HG03139 (cell line): ENCODE measurements at regions not wholly inside any gene's neighbourhood (a gene's known extent, or its start where the extent isn't known, plus 50 kb on each side); places are given as distances from the start of the nearest gene placed in this dataset.

Experiments used
- ATAC-seq: cut with Tn5 transposase; IDR thresholded peaks from one replicate; pipeline ENCODE4 v1.9.1; 2021; ENCODE audit not compliant: unreplicated experiment

DNA sequence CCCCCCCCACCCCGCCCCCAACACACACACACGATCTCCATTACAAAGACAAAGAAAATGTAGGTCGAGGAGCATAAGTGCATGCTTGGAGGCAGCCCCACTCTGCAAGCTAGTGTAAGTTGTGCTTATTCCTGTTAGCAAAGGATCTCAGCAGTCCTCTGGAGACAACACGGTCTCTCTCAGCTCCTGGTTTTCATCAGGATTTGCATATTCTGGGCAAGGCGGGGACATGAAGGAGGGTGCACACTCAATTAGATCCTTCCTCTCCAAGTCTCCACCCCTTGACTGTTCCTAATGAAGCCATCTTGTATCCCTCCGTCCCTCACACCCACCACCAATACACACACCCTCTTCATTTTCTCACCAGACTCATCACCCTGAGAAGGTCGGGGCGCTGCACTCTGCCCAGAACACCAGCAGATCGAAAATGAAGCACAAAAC is 63.8 kb downstream of the MRPL46 start:
- no peak for ATAC-seq

DNA sequence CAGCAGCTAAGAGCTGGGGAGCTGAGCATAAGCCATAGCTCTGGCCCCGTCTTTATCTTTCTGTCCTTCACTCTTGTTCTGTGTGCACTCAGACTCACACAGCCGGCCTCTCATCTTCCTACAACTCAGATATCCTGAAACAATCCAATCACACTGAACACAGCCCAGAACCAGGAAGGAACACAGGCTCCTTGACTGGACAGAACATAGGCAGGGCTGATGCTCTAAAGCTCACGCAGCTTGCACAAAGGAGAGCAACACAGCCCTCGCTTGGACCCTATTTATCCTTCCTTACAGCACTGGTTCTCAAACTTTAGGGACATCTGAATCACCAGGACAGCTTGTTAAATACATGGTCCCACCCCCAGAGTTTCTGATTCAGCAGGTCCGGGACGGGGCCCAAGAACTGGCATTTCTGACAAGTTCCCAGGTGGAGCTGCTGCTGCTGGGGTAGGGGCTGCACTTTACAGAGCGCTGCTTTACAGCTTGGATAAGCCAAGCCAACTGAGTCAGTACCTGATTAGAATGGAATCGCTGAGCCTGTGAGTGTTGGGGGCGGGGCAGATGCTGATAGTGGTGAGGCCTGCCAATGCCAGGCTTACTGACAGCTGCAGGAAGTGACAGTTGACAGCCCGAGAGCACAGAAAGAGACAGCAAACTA is 65.1 kb downstream of the MRPL46 start:
- ATAC-seq, result no peak

GRCh38 chr15:88401251-88401995 is 65.8 kb downstream of the MRPL46 start:
- no peak for ATAC-seq

DNA sequence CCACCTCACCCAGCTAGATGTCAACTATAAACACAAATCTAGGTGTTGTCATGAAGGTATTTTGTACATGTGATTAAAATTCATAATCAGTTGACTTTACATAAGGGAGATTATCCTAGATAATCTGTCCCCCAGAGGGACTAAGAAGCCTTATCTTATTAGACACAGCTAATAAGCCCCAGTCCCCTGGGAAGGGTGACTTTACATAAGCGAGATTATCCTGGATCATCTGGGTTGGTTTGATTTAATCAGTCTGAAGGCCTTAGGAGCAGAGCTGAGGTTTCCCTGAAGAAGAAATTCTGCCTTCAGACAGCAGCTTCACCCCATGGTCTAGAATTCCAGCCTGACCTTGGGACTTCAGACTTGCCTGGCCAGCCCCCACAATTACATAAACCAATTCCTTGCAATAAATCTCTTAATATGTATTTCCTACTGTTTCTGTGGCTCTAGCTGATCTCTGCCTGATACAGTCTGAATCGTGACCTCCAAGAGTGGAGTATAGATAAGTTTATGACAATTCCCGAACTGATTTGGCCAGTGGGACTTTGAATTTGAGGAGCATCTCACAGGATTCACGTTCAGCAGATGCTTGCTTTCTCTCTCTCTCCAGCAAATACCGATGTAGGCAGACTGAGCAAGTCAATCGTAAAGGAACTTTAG is 66.5 kb downstream of the MRPL46 start:
- ATAC-seq, result no peak

- ATAC-seq, result no peak
These were observed 67.1 kb downstream of the MRPL46 start for GRCh38 chr15:88400084-88400483.

GRCh38 chr15:88399021-88399685 is 68.0 kb downstream of the MRPL46 start:
- ATAC-seq, result no peak

DNA sequence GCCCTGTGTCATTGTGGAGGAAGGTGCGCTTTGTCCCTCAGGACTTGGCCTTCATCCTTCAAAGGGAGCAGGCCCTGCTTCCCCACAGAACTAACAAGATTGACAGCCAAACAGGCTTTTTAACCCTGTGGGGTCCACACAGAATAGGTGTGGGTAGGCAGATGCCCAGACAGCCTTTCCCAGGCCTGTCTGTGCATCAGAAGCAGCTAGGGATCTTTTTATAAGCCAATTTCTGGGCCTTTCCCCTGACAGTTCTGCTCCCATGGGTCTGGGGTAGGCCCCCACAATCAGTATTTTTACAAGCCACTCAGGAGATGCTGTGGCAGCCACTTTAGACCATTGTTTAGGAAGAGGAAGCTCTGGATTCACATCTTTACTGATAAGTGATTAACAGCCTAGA is 69.2 kb downstream of the MRPL46 start:
- ATAC-seq, result no peak

GRCh38 chr15:88397506-88397905 is 69.7 kb downstream of the MRPL46 start:
- no peak for ATAC-seq

- ATAC-seq, result no peak
These were observed 71.1 kb downstream of the MRPL46 start for GRCh38 chr15:88395872-88396781.

DNA sequence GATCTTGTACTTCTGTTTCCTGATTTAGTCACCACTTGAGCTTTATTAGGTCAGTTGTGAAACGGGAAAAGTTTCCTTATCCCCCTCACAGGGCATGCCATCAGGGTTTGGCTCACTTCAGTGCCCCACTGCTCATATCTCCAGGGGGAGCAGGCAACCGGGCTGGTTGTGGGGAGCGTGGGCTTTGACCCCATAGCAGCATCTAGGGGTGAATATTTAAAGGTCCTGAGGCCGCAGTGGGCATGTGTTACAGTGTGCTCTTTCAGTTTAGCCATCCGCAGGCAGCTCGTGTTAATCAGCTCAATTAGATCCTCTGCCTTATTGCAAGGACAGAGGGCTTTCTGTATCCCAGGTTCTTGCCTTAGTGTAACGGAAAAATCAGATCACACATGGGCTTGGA is 71.9 kb downstream of the MRPL46 start:
- ATAC-seq, result no peak

- no peak for ATAC-seq
These were observed 72.5 kb downstream of the MRPL46 start for GRCh38 chr15:88394553-88395145.

- ATAC-seq, result no peak
These were observed 73.3 kb downstream of the MRPL46 start for GRCh38 chr15:88393719-88394519.

DNA sequence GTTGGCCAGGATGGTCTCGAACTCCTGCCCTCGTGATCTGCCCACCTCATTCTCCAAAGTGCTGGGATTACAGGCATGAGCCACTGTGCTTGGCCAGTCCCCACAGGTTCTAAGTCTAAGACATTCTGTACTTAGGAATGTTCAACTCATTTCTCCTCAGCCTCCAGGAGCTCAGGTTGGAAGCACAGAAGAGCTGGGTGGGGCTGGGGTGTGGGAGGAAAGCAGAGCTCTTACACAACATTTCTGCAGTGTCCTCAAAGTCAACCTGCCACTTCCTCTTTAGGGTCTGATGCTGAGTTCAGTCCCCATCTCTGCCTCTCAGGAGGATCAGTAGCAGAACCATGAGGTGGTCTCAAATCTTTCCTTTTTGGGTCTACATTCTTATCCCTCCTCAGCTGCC is 75.5 kb downstream of the MRPL46 start:
- ATAC-seq, result no peak

GRCh38 chr15:88391006-88391405 is 76.2 kb downstream of the MRPL46 start:
- ATAC-seq, result no peak

DNA sequence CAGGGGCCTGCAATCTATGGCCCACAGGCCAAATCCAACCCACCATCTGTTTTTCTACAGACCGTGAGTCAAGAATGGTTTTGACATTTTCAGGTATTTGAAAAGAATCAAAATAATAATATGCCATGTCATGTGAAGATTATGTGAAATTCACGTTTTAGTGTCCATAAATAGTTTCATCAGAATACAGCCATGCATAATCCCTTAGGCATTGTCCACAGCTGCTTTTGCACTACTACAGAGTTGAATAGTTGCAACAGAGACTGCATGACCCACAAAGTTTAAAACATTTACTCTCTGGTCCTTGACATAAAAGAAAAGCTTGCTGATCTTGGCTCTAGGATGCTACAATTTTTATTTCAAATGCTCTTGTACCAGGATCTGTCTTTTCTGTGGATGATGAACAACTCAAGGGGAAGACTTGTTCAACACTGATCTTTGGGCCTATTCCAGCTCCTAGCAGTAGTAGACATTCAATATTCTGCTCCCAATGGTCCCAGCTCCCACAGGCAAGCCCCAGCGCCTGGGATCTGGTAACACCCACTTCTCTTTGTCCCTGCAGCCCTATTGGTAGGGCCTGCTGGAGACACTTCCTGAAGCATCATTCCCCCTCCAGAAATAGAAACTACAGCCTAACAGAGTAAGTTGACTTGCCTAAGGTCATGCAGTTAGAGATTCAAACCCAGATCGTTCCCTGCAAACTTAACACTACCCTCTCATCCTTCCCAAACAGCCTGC is 76.9 kb downstream of the MRPL46 start:
- ATAC-seq, result no peak

GRCh38 chr15:88389120-88389519 is 78.1 kb downstream of the MRPL46 start:
- no peak for ATAC-seq

- ATAC-seq, result no peak
These were observed 78.5 kb downstream of the MRPL46 start for GRCh38 chr15:88388686-88389085.

DNA sequence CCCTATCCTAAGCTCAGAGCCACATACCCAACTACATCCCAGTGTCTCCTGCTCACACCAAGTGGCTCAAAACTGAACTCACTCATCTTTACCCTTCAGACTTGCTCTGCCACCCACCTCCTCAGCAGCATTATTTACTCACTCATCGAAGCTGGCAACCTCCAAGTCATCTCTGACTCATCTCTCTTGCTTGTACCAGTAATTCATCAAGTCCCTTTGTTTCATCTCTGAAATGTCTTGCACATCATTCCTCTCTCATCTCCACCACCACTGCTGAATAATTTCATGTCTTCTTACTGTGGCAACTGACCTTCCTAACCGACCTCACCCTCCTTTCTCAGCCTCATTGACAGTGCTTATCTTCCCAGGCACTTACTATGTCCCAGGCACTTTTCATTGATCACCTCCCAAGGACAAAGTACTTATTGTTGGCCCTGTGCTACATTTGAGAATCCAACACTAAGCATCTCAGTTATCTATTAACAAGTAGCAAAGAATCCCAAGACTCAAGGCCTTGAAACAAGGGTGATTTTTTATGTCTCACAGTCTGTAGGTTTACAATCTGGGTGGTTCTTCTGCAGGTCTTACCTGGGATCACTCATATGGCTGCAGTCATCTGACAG is 82.0 kb downstream of the MRPL46 start:
- ATAC-seq, result no peak
